Motor neuron (in vitro differentiated cells): ENCODE measurements at regions not wholly inside any gene's neighbourhood (a gene's known extent, or its start where the extent isn't known, plus 50 kb on each side); places are given as distances from the start of the nearest gene placed in this dataset.

Experiments used
- ATAC-seq, 8 experiments: fragments of 200-7000 bp; cut with Tn5 transposase; replicated peaks in 6 of 8; 2 replicates each; pipeline ENCODE4 v1.8.0; 2021; ENCODE audit warnings: mild to moderate bottlenecking in 8 of 8, moderate library complexity in 8 of 8
- H3K27ac ChIP-seq, 2 donors: fragments of 250-450 bp; sonication (Bioruptor Pico); 2 replicates each; pipeline ENCODE4 v1.9.0; 2021; ENCODE audit warnings: antibody characterized with exemption in 2 of 2, mild to moderate bottlenecking in 2 of 2, moderate library complexity in 1 of 2
- H3K4me1 ChIP-seq, 2 donors: fragments of 250-450 bp; sonication (Bioruptor Pico); replicated peaks in 1 of 2; 2 replicates each; pipeline ENCODE4 v1.6.1; 2021; ENCODE audit warnings: antibody characterized with exemption in 2 of 2, mild to moderate bottlenecking in 2 of 2, moderate library complexity in 1 of 2
- H3K4me3 ChIP-seq, 5 donors: fragments of 250-450 bp; sonication (Bioruptor Pico); 2 replicates each; pipeline ENCODE4 v1.9.0; 2021; ENCODE audit warnings: antibody characterized with exemption in 5 of 5, mild to moderate bottlenecking in 5 of 5, moderate library complexity in 4 of 5
- WGBS, 10 experiments: fragments of 450-650 bp; shearing (Covaris generic); methylation state at CpG; one replicate each; pipeline ENCODE4 v1.0.0; 2022; 5-methylcytosine and 5-hydroxymethylcytosine counted together
- in situ Hi-C, 9 experiments: fragments of 400-800 bp; cut with MboI; loops; one replicate each; pipeline ENCODE4 v1.15.0; 2021; ENCODE audit warnings: low sequenced_read_pairs in 9 of 9, low pct_unique_long_range_greater_than_20kb in 2 of 9; ENCODE audit not compliant: unreplicated experiment in 9 of 9

GRCh38 chr20:51085769-51086168 lies 62.9 kb upstream of the KCNG1 start:
- Histone ChIP-seq H3K4me3 (no peak overlapping the region), H3K27ac (no peak overlapping the region), H3K4me1 (peaks cover 9 to 18% of the 10 kb centered on the region in 2 donors)
- ATAC-seq: no peak
- in situ Hi-C loops: no loop called here
- whole genome bisulfite sequencing, 10 experiments: 25 to 100% (median 83%) methylated on average over 1 to 2 of the region's 4 CpGs; no CpG with 5 or more reads in 3 of the 10 experiments

DNA sequence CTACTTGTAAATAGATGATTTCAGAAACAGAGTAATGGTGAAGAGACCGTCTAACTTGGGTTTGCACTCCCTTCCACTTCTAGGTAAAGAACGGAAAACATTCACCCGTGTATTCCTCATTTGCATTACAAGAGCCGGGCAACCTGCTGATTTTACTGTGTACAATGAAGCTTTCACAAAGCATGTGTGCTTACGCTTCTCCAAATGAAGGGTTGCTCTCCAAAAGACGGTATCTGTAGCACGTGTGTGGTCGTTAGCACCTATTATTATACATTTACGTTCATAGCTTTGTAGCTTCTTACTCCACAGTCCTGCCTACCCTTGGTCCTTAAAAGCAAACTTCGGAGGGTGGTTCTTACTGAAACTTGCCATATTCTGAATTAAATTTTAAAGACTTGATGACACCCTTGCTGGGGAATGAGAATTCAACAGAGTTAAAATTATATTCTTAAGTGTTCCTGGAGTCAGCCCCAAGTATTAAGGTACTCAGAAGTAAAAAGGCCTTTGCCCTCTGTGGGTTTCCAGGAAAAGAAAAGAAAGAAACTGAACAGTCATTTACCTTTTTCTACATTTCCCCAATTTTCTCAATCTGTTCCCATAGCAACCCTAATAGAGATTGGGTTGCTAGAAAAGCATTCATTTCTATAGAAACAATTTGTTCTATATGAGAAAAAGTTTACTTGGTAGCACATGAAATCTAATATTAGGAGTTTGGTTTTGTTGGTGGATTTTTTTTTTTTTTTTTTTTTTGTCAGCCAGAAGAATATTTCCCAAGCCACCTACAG lies 61.9 kb upstream of the KCNG1 start:
- Histone ChIP-seq H3K4me1 (peaks cover 9 to 23% of the 10 kb centered on the region in 2 donors), H3K4me3 (no peak overlapping the region), H3K27ac (no peak overlapping the region)
- ATAC-seq: peak in 1 of 8 experiments; percentile 28
- 5 to 65% (median 18%) methylated on average over 3 to 10 of the region's 10 CpGs for WGBS, 10 experiments
- in situ Hi-C loops: no loop called here

- Histone ChIP-seq H3K27ac (no peak overlapping the region), H3K4me3 (no peak overlapping the region), H3K4me1 (peaks cover 9 to 19% of the 10 kb centered on the region in 2 donors)
- in situ Hi-C loops: no loop called here
- 6 to 100% (median 86%) methylated on average over 1 to 3 of the region's 4 CpGs; no CpG with 5 or more reads in 4 of the 10 experiments for WGBS, 10 experiments
- ATAC-seq: no peak
Measured at GRCh38 chr20:51083447-51083846, 60.5 kb upstream of the KCNG1 start.

DNA sequence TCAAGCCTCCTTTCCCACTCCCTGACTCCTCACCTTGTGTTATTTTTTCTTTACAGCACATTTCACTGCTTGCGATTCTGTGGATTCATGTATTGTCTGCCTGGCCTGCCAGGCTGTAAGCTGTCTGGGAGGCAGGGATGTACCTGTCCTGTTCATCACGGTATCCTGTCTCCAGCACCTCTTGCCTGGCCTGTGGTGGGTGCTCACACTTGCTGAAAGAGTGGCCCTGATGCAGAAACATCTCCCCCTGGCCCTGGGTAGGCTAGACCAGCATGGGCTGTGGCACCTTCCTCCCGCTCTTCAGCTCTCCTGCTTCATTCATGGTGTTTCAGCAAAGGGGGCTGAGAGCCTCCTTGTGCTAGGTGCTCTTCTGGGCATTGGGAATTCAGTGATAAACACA lies 60.1 kb upstream of the KCNG1 start:
- H3K4me1 ChIP-seq: peaks cover 9 to 20% of the 10 kb centered on the region in 2 donors
- no peak overlapping the region for H3K4me3 ChIP-seq
- in situ Hi-C loops: no loop called here
- WGBS, 10 experiments: 30 to 100% (median 63%) methylated on average over 1 to 2 of the region's 3 CpGs; no CpG with 5 or more reads in 5 of the 10 experiments
- no peak overlapping the region for H3K27ac ChIP-seq
- no peak for ATAC-seq

- Histone ChIP-seq H3K4me1 (peaks cover 13 to 26% of the 10 kb centered on the region in 2 donors), H3K27ac (no peak overlapping the region), H3K4me3 (no peak overlapping the region)
- in situ Hi-C loops: no loop called here
- WGBS, 10 experiments: 16 to 80% (median 34%) methylated on average over 1 to 3 of the region's 3 CpGs; no CpG with 5 or more reads in 1 of the 10 experiments
- peak in 2 of 8 experiments; percentile 22 to 27 for ATAC-seq
Measured at GRCh38 chr20:51080516-51080915, 57.6 kb upstream of the KCNG1 start.

- Histone ChIP-seq H3K27ac (no peak overlapping the region), H3K4me3 (no peak overlapping the region), H3K4me1 (peaks cover 8 to 27% of the 10 kb centered on the region in 2 donors)
- no peak for ATAC-seq
- 29 to 100% (median 94%) methylated on average over 1 to 2 of the region's 2 CpGs; no CpG with 5 or more reads in 1 of the 10 experiments for WGBS, 10 experiments
- in situ Hi-C loops: no loop called here
Measured at GRCh38 chr20:51079488-51079887, 56.6 kb upstream of the KCNG1 start.

DNA sequence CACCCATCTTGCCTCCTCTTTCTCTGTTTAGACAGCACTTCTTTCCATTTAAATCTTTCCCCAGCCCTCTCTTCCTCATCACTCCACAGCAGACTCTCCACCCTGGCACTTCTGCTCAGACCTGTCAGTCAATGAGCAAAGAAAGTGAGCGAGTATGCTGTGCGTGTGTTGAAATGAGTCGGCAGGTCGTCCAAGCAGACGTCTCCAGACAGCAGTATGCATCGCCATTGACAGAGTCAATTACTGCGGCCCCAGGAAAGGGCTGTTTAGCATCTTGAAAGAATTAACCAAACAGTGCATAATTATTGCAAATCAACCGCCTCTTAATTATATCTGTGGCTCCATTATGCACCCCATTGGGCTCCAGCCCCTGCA lies 54.8 kb upstream of the KCNG1 start:
- peaks cover 7 to 25% of the 10 kb centered on the region in 2 donors for H3K4me1 ChIP-seq
- no peak overlapping the region for H3K27ac ChIP-seq
- WGBS, 10 experiments: 20 to 30% (median 24%) methylated on average over 2 to 6 of the region's 8 CpGs; no CpG with 5 or more reads in 6 of the 10 experiments
- H3K4me3 ChIP-seq: no peak overlapping the region
- peak in 5 of 8 experiments; percentile 49 to 63 (median 60) for ATAC-seq
- in situ Hi-C loops: no loop called here

DNA sequence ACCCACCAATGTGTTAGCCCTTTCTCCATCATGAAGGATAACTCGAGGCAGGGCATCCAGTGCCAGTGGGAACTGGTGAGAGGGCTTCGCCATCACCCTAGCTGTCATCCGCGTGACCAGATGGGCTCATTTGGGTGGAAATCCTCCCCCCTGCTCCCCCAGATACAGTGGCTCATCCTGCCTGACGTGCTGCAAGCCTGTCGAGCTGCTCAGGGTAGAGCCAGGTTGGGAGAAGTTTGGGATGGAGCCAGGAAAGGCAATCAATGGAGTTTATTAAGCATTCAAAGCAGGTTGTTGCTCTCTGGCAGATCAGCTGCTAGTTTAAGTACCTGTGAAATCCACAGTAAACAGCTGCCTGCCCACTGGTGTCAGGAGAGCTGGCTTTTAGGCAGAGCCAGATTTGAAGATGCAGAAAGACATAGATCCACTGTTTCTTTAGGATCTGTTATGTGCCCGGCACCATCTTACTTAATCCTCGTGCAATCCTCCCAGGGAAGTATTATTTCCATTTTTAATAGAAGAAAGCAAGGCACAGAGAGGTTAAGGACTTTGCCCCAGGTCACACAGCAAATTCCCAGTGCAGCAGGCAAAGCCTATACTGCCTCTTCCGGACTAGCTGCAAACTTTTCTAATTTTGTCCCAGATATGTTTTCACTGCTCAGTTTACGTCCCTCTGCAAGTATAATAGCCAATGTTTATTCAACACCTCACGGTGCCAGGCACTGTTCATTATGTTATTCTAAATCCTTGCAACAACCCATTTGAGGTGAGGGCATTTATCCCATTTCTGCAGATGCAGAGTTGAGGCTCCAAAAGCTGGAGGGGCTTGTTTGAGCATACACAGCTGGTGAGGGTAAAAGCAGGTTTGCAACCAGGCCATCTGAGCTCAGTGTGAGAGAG lies 54.1 kb upstream of the KCNG1 start:
- peak in 4 of 8 experiments; percentile 35 to 69 (median 50) for ATAC-seq
- Histone ChIP-seq H3K4me1 (peaks cover 7 to 25% of the 10 kb centered on the region in 2 donors), H3K27ac (no peak overlapping the region), H3K4me3 (no peak overlapping the region)
- in situ Hi-C loops: no loop called here
- WGBS, 10 experiments: 8 to 100% (median 78%) methylated on average over 2 to 9 of the region's 11 CpGs; no CpG with 5 or more reads in 1 of the 10 experiments

DNA sequence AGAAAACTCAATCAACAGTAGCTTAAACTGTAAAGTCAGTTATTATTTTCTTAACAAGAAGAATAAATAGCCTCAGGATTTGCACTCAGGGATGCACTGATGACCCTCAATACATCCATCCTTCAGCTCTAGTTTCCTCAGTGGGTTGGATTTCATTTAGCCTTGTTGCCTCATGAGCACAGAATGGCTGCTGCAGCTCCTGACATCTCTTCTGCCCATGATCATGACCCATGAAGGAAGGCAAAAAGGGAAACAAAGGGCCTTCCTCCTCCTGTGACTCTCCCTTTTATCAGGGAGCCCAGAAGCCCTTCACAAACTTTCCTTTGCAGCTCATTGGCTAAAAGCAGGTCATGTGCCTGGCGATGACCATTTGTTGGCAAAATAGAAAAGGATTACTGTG lies 51.2 kb upstream of the KCNG1 start:
- no peak overlapping the region for H3K4me3 ChIP-seq
- ATAC-seq: no peak
- in situ Hi-C loops: no loop called here
- H3K27ac ChIP-seq: no peak overlapping the region
- 20 to 100% (median 80%) methylated on average over 1 of the region's 1 CpG; no CpG with 5 or more reads in 5 of the 10 experiments for WGBS, 10 experiments
- H3K4me1 ChIP-seq: peaks cover 7 to 24% of the 10 kb centered on the region in 2 donors
